ENCODE measurements at regions not wholly inside any gene's neighbourhood (a gene's known extent, or its start where the extent isn't known, plus 50 kb on each side); places are given as distances from the start of the nearest gene placed in this dataset.

DNA sequence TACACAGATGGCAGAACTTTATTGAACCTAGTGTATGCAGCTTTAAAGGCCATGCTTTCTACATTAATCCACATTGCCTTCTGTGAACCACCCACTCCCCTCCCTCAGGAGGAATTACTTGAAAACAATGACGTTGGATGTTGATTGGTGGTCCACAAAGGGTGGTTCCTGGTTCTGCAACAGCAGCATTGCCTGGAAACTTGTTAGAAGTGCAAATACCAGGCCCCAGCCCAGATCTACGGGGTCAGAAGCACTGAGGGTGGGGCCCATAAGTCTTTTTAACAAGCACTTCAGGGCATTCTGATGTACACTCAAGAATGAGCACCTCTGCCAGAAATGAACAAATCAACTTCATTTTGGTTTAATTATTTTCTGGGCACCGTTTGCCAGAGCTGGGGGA lies 91.0 kb downstream of the ISX start:
- no peaks in the 10 kb centered on the region for H3K36me3 ChIP-seq (ENCODE audit: control insufficient read depth in 1 of 2, insufficient read depth in 2 of 2, low read length in 2 of 2)
- no peak overlapping the region for H2BK120ac ChIP-seq (ENCODE audit: insufficient read depth, low read length, poor library complexity)
- H3K27ac ChIP-seq (ENCODE audit: low read depth, low read length), result no peak overlapping the region
- no peak overlapping the region for H2AFZ ChIP-seq (ENCODE audit: insufficient read depth, low read length, poor library complexity)
- no peak overlapping the region for H3K4me2 ChIP-seq (ENCODE audit: low read length)
- H3K79me1 ChIP-seq (ENCODE audit: low read length), result no peaks in the 10 kb centered on the region
- no peak overlapping the region for H2AK5ac ChIP-seq (ENCODE audit: low read length)
- H3K18ac ChIP-seq (ENCODE audit: low read length), result no peak overlapping the region
- WGBS (ENCODE audit: extremely low coverage, insufficient coverage, insufficient read length), result no CpG with 5 or more reads among the region's 3 CpGs
- H3K23ac ChIP-seq (ENCODE audit: low read length), result no peak overlapping the region
- H3K4ac ChIP-seq (ENCODE audit: low read depth, low read length), result no peak overlapping the region
- no peak overlapping the region for H2BK12ac ChIP-seq (ENCODE audit: low read length)
- no peak overlapping the region for H2BK5ac ChIP-seq (ENCODE audit: low read depth, low read length, poor library complexity)
- H4K12ac ChIP-seq (ENCODE audit: low read depth, low read length), result no peak overlapping the region
- no peak overlapping the region for H3K14ac ChIP-seq (ENCODE audit: low read length)
- no peak overlapping the region for H3K4me3 ChIP-seq (ENCODE audit: low read depth, low read length)
- no peaks in the 10 kb centered on the region for H3K9me3 ChIP-seq (ENCODE audit: insufficient read depth, low read depth, low read length)
- H3K9ac ChIP-seq (ENCODE audit: low read length), result no peak overlapping the region
- H3K79me2 ChIP-seq (ENCODE audit: control insufficient read depth, insufficient read depth, low read length, poor library complexity), result no peaks in the 10 kb centered on the region
- H4K8ac ChIP-seq (ENCODE audit: low read depth, low read length), result no peak overlapping the region
- no peak for DNase-seq
- H3K27me3 ChIP-seq (ENCODE audit: insufficient read depth, low read length), result no peaks in the 10 kb centered on the region
- no peaks in the 10 kb centered on the region for H3K4me1 ChIP-seq (ENCODE audit: control insufficient read depth in 1 of 2, insufficient read depth in 2 of 2, low read length in 2 of 2)
- H4K91ac ChIP-seq (ENCODE audit: low read depth, low read length), result no peak overlapping the region

DNA sequence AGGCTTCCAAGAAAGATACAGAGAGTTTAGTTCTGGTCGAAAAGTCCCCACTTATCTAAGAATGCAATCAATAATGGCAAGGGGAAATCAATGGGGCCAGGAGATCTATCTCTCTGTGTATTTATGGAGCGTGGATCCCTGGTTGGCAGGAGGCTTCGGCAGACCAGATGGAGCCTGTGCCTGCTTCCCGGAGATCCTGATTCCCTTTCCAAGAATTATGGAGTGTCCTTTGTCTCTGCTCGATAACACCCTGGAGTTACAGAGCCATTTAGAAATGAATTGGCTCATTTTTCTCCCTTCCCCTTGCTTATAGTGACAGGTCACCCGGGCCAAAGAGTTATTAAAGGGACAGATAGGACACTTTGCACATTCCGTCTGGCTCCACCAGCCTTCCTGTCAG lies 92.4 kb downstream of the ISX start:
- no peak overlapping the region for H4K12ac ChIP-seq (ENCODE audit: low read depth, low read length)
- H3K9ac ChIP-seq (ENCODE audit: low read length), result no peak overlapping the region
- no peaks in the 10 kb centered on the region for H3K79me1 ChIP-seq (ENCODE audit: low read length)
- H2BK120ac ChIP-seq (ENCODE audit: insufficient read depth, low read length, poor library complexity), result no peak overlapping the region
- no peaks in the 10 kb centered on the region for H3K36me3 ChIP-seq (ENCODE audit: control insufficient read depth in 1 of 2, insufficient read depth in 2 of 2, low read length in 2 of 2)
- no peak overlapping the region for H2BK5ac ChIP-seq (ENCODE audit: low read depth, low read length, poor library complexity)
- H3K4me2 ChIP-seq (ENCODE audit: low read length), result no peak overlapping the region
- H3K27me3 ChIP-seq (ENCODE audit: insufficient read depth, low read length), result no peaks in the 10 kb centered on the region
- H3K18ac ChIP-seq (ENCODE audit: low read length), result no peak overlapping the region
- no peaks in the 10 kb centered on the region for H3K79me2 ChIP-seq (ENCODE audit: control insufficient read depth, insufficient read depth, low read length, poor library complexity)
- H4K91ac ChIP-seq (ENCODE audit: low read depth, low read length), result no peak overlapping the region
- H3K4me1 ChIP-seq (ENCODE audit: control insufficient read depth in 1 of 2, insufficient read depth in 2 of 2, low read length in 2 of 2), result no peaks in the 10 kb centered on the region
- WGBS (ENCODE audit: extremely low coverage, insufficient coverage, insufficient read length), result no CpG with 5 or more reads among the region's 7 CpGs
- H2BK12ac ChIP-seq (ENCODE audit: low read length), result no peak overlapping the region
- no peak overlapping the region for H2AK5ac ChIP-seq (ENCODE audit: low read length)
- no peak overlapping the region for H3K4me3 ChIP-seq (ENCODE audit: low read depth, low read length)
- H3K9me3 ChIP-seq (ENCODE audit: insufficient read depth, low read depth, low read length), result no peaks in the 10 kb centered on the region
- no peak overlapping the region for H3K23ac ChIP-seq (ENCODE audit: low read length)
- no peak overlapping the region for H4K8ac ChIP-seq (ENCODE audit: low read depth, low read length)
- H3K27ac ChIP-seq (ENCODE audit: low read depth, low read length), result no peak overlapping the region
- DNase-seq, result no peak
- no peak overlapping the region for H2AFZ ChIP-seq (ENCODE audit: insufficient read depth, low read length, poor library complexity)
- no peak overlapping the region for H3K14ac ChIP-seq (ENCODE audit: low read length)
- no peak overlapping the region for H3K4ac ChIP-seq (ENCODE audit: low read depth, low read length)

DNA sequence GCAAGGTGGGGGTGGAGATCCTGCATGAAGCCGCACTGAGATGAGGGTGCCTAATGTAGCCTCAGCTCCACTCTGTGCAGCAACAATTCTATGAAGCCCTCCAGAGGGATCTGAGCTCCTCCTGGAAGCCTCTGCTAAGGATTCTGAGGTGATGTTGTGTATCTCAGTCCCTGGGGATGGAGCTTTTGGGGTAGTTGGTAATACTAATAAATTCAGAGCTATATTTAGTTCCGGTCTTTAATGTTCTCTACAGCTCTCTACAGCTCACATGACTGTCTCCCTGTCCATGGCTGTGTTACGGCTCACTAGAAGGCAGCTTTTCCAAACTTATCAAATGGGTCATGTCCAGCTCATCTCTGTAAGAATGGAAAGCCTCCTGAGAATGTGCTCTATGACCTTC lies 93.4 kb downstream of the ISX start:
- H4K12ac ChIP-seq (ENCODE audit: low read depth, low read length), result no peak overlapping the region
- no peak overlapping the region for H3K4me2 ChIP-seq (ENCODE audit: low read length)
- H3K36me3 ChIP-seq (ENCODE audit: control insufficient read depth in 1 of 2, insufficient read depth in 2 of 2, low read length in 2 of 2), result no peaks in the 10 kb centered on the region
- H2AFZ ChIP-seq (ENCODE audit: insufficient read depth, low read length, poor library complexity), result no peak overlapping the region
- H3K9me3 ChIP-seq (ENCODE audit: insufficient read depth, low read depth, low read length), result no peaks in the 10 kb centered on the region
- H3K79me2 ChIP-seq (ENCODE audit: control insufficient read depth, insufficient read depth, low read length, poor library complexity), result no peaks in the 10 kb centered on the region
- no peak overlapping the region for H2BK120ac ChIP-seq (ENCODE audit: insufficient read depth, low read length, poor library complexity)
- no CpG with 5 or more reads among the region's 3 CpGs for WGBS (ENCODE audit: extremely low coverage, insufficient coverage, insufficient read length)
- H3K4me1 ChIP-seq (ENCODE audit: control insufficient read depth in 1 of 2, insufficient read depth in 2 of 2, low read length in 2 of 2), result no peaks in the 10 kb centered on the region
- no peak overlapping the region for H3K18ac ChIP-seq (ENCODE audit: low read length)
- no peak overlapping the region for H3K9ac ChIP-seq (ENCODE audit: low read length)
- DNase-seq, result no peak
- no peak overlapping the region for H3K4ac ChIP-seq (ENCODE audit: low read depth, low read length)
- no peak overlapping the region for H4K8ac ChIP-seq (ENCODE audit: low read depth, low read length)
- H3K14ac ChIP-seq (ENCODE audit: low read length), result no peak overlapping the region
- no peak overlapping the region for H2BK12ac ChIP-seq (ENCODE audit: low read length)
- no peak overlapping the region for H2BK5ac ChIP-seq (ENCODE audit: low read depth, low read length, poor library complexity)
- H3K4me3 ChIP-seq (ENCODE audit: low read depth, low read length), result no peak overlapping the region
- no peak overlapping the region for H2AK5ac ChIP-seq (ENCODE audit: low read length)
- H3K23ac ChIP-seq (ENCODE audit: low read length), result no peak overlapping the region
- H3K79me1 ChIP-seq (ENCODE audit: low read length), result no peaks in the 10 kb centered on the region
- no peaks in the 10 kb centered on the region for H3K27me3 ChIP-seq (ENCODE audit: insufficient read depth, low read length)
- H4K91ac ChIP-seq (ENCODE audit: low read depth, low read length), result no peak overlapping the region
- no peak overlapping the region for H3K27ac ChIP-seq (ENCODE audit: low read depth, low read length)

DNA sequence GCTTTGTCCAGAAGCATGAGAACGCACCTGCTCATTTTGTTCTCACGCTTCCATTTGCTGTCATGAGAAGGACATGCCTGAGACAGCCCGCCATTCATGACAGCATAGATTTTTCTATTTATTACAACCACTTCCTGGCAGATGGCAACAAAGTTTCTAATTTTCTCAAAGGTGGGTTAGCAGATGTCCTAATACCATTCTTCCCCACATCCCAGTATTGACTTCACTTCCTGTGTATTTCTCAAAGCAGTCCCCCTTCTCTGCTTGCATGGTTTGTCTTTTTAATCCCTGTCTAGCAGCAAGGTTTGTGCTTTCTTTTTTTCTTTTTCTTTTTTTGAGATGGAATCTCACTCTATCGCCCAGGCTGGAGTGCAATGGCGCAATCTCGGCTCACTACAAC lies 94.3 kb downstream of the ISX start:
- Histone ChIP-seq H3K79me1 (ENCODE audit: low read length) (no peaks in the 10 kb centered on the region), H2AK5ac (ENCODE audit: low read length) (no peak overlapping the region), H2BK120ac (ENCODE audit: insufficient read depth, low read length, poor library complexity) (no peak overlapping the region), H3K4me3 (ENCODE audit: low read depth, low read length) (no peak overlapping the region), H3K27me3 (ENCODE audit: insufficient read depth, low read length) (no peaks in the 10 kb centered on the region), H3K4me2 (ENCODE audit: low read length) (no peak overlapping the region), H3K27ac (ENCODE audit: low read depth, low read length) (no peak overlapping the region), H3K4me1 (ENCODE audit: control insufficient read depth in 1 of 2, insufficient read depth in 2 of 2, low read length in 2 of 2) (no peaks in the 10 kb centered on the region), H3K9ac (ENCODE audit: low read length) (no peak overlapping the region), H4K91ac (ENCODE audit: low read depth, low read length) (no peak overlapping the region), H3K79me2 (ENCODE audit: control insufficient read depth, insufficient read depth, low read length, poor library complexity) (no peaks in the 10 kb centered on the region), H2BK5ac (ENCODE audit: low read depth, low read length, poor library complexity) (no peak overlapping the region), H2BK12ac (ENCODE audit: low read length) (no peak overlapping the region), H4K12ac (ENCODE audit: low read depth, low read length) (no peak overlapping the region), H3K36me3 (ENCODE audit: control insufficient read depth in 1 of 2, insufficient read depth in 2 of 2, low read length in 2 of 2) (no peaks in the 10 kb centered on the region), H2AFZ (ENCODE audit: insufficient read depth, low read length, poor library complexity) (no peak overlapping the region), H3K4ac (ENCODE audit: low read depth, low read length) (no peak overlapping the region), H3K14ac (ENCODE audit: low read length) (no peak overlapping the region), H3K23ac (ENCODE audit: low read length) (no peak overlapping the region), H3K18ac (ENCODE audit: low read length) (no peak overlapping the region), H3K9me3 (ENCODE audit: insufficient read depth, low read depth, low read length) (no peaks in the 10 kb centered on the region), H4K8ac (ENCODE audit: low read depth, low read length) (no peak overlapping the region)
- no CpG with 5 or more reads among the region's 6 CpGs for WGBS (ENCODE audit: extremely low coverage, insufficient coverage, insufficient read length)
- no peak for DNase-seq
